GM21381 (cell line): ENCODE measurements at regions not wholly inside any gene's neighbourhood (a gene's known extent, or its start where the extent isn't known, plus 50 kb on each side); places are given as distances from the start of the nearest gene placed in this dataset.
"Not testable (repeated sequence)": the region's sequence is repeated elsewhere in the genome, so short reads cannot be mapped to it uniquely, and the experiment has no call there.

Experiments
- ATAC-seq: cut with Tn5 transposase; IDR thresholded peaks from one replicate; pipeline ENCODE4 v1.9.1; 2021; ENCODE audit warnings: mild to moderate bottlenecking, moderate library complexity; ENCODE audit not compliant: unreplicated experiment

DNA sequence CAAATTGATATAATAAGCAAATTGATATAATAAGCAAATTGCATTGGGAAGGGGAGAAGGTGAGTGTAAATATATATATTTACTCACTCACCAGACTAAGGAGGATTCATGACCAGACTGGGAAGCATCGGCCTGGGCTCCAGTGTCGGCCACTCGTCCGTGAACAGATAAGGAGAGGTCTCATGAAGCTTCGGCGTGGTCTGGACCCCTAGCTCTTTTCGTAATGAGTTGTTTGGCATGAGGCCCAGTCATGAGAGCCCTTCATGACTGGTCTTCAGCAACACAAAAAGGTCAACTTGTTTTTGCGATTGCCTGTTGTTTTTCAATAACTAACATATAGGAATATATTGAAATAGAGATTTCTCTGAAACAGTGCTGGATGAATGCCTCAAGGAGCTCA, 222.9 kb upstream of the KCNK2 start:
- no peak for ATAC-seq

DNA sequence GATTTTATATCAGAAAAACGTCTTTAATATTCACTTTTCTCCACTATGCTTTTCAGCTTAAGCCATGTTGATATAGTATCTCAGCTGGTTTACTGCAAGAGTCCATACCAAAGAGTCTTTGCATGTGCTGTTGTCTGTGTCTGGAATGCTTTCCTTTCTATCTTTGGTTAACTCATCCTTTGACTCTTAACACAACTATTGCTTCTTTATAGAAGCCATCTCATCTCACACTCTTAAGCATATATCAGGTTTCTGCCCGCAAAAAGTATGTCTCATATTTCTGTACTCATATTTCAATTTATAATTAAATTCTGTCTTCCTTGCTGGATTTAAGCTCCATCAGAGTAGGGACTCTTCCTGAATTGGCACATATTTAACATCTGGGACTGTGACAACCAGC, 220.9 kb upstream of the KCNK2 start:
- no peak for ATAC-seq

DNA sequence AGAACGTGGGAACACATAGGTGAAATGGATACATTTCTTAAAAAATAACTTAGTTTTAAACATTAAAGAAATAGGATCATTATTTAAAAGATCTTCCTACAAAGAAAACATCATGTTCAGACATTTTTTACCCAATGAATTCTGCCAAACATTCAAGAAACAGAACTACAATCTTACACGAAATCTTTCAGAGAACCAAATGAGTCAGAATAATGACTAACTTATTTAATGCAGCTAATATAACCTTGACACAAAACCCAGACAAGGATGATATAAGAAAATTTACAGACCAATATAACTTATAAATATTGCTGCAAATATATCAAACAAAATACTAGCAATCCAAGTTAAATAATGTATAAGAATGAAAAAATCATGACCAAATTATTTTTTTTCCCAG, 220.1 kb upstream of the KCNK2 start:
- ATAC-seq: no peak

DNA sequence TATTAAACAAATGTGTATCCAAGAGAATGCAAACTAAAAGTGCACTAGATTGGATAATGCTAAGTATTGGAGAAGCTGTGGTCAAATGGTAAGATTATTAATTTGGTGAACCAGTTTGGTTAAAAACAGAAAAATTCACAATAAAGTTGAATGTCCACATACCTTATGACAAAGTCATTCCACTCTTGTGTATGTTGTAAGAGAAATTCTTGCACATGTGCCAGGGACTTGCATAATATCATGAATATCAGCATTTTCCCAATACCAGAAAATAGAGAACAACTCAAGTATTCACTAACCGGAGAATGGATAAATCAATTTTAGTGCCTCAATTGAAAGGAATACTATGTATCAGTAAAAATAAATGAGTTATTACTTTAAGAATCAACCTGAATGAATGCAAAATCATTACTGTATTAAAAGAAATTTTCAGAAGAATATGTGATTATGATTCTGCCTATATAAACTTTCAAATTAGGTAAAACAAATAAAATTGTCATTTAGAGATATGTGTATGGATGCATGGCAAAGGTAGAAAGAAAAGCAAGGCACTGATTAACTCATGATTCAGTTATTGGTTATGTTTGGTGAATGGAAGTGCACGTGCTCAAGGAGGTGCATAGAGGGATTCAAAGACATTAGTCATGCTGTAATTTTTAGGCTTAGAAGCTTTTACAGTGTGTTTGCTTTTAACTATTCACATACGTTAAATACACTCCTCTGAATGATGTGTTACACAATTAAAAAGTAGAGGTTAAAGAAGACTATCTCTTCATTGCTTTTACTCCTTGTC, 217.4 kb upstream of the KCNK2 start:
- ATAC-seq: no peak

DNA sequence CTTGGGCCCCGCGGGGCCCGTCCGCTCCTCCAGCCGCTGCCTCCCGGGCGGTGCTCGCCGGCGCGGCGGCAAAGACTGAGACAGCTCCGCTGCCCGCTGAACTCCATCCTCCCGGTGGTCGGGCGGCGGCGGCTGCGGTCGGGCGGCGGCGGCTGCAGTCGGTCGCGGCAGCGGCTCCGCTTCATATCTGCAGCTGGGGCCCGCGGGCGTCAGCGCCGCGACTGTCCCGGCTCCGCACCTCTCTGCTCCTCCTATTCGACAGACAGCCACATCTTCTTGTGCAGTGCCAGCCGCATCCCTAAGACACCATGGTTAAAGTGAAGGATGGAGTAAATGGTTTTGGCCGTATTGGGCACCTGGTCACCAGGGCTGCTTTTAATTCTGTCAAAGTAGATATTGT, 212.1 kb upstream of the KCNK2 start:
- ATAC-seq: not testable (repeated sequence)

DNA sequence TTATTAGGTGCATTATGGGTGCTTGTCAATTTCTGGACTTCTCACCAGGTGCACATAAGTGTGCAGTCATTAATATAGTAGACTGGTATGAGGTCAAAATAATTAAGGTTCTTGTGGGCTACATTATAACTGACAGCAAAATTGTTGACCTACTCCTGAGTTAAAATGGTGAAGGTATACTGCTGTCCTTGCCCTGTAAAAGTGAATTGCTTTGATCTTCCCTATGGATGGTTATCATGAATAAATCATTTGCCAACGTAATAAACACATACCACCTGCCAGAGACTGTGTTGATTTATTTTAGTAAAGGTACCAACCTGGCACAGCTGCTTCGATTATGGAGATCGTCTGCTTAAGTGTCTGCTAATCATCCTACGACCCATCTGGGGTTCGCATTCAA, 201.6 kb upstream of the KCNK2 start:
- no peak for ATAC-seq

DNA sequence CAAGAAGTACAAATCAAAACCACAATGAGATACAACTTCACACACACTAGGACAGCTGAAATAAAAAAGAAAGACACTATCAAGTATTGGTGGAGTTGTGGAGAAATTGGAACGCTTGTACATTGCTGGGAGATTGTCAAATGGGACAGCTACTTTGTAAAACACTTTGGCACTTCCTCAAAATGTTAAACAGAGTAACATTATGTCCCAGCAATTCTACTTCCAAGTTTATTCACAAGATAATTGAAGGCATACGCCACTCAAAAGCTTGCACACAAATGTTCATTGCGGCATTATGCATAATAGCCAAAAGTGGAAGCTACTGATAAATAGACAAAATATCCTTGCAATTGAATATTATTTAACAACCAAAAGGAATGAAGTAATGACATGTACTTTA, 199.9 kb upstream of the KCNK2 start:
- ATAC-seq: no peak

DNA sequence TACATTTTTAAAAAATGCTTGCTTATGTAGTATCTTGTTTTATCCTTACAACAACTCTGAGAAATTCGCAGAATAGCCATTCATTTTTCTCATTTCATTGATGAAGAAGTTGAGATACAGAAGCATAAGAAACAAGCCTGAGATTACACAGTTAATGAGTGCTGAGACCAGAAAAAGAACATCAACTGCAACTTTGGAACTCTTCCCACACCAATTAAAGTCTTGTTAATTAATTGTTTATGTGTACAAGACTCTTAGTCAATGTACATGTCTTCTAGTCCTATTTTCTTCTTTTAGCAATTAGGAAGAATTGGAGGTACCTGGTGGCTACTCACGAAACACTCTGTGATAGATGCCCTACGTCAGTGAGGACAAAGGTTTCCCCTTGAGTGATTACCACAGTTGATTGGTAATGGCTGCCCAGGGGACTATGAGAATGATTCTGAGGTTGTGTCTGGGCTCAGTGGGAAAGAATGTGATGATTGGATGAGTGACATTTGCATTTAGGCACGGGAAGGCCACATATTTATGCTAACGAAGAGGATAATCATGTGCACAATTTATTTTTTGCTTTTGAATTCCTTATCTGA, 187.4 kb upstream of the KCNK2 start:
- ATAC-seq: no peak

DNA sequence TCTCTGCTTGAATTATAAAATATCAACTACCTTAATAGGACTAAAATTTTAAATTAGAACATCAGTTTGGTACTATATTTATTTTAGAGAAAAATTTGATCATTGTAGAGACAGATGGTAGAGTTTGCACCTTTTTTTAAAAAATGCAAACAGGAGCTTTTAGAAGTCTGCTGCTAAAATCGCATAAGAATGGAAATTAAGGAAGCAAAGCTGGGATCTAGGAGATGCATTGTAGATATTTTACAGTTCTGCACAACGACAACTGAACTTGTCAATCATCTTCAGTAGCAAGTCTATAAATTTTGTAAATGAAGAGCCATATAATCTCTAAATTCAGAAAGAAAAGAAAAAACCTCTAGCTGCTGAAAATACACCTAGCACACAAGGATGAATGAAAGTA, 185.6 kb upstream of the KCNK2 start:
- ATAC-seq: no peak

DNA sequence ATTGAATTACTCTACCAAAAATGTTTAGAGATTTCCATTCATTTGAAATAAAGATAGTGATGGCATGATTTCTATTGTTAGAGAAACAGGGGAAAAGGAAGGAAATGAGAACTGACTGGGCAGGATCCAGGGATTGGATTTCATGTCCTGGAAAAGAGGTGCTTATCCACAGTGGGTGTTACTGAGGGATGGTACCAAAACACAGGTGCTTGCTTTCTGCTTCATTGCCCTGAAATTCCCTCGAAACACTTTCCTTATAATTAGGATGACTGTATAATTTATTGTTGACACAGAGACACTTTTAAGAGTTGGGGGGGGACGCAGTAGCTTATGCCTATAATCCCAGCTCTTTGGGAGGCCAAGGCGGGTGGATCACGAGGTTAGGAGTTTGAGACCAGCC, 185.0 kb upstream of the KCNK2 start:
- ATAC-seq: no peak

DNA sequence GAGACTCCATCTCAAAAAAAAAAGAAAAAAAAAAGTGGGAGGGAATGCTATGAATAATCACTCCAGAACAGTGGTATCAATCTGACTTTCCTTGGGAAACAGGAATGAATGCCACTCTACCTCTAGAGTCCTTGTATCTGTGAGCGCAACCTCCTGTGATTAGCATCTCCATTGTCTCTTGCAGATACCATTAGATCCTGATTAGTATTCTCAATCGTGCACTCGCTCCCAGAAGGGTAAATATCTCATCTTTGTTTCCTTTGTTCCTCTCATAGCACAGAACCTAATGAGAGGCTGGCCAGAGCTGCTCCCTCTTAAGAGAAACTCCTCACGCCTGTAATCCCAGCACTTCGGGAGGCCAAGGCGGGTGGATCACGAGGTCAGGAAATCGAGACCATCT, 184.4 kb upstream of the KCNK2 start:
- ATAC-seq: no peak

DNA sequence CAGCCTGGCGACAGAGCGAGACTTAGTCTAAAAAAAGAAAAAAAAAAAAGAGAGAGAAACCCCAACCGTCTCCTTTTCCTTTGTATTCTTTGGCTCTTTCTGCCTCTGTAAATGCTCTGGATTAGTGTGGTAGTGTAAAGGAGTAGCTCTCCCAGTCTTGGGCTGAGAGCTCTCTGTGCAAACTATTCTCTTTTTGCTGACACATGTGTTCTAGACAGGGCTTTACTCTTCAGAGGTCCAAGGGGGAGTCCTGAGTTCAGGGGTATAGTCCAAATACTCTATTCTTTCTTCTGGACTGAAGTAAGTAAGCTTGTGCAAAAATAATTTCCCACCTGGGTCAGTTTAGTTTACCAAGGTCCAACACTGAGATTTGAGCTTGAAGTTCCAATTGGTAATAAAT, 183.8 kb upstream of the KCNK2 start:
- ATAC-seq: no peak

DNA sequence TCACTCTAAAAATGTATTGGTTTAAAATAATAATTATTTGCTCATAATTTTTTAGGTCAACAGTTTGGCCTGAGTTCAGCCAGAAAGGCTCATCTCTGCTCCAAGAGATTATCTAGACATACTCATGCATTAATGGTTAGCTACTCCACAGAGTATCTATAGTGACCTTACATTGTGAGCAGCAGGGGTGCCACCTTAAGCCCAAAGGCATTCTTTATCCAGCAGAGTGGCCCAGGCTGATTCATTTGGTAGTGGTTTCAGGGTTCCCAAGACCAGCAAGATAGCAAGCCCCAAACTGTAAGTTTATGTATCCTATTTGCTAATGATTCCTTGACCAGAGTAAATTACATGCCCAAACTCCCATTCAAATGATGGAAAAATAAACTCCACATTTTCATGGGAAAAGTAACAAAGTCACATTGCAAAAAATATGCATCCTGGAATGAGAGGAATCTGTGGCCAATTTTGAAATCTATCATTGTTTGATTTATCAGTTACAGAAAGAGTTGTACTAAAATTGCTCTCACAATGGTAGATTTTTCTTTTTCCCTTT, 182.6 kb upstream of the KCNK2 start:
- no peak for ATAC-seq

DNA sequence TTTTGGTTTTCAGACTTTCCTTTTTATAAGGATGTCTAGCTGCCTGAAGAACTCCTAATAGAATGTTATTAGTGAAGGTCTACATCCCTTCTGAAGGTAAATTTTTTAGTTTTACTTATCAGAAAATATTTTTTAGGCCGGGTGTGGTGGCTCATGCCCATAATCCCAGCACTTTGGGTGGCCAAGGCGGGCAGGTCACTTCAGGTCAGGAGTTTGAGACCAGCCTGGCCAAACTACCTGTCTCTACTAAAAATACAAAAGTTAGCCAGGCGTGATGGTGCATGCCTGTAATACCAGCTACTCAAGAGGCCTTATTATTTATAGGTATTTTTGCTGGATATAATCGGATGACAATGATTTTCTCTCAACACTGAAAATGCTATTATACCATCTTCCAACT, 181.9 kb upstream of the KCNK2 start:
- ATAC-seq: no peak

DNA sequence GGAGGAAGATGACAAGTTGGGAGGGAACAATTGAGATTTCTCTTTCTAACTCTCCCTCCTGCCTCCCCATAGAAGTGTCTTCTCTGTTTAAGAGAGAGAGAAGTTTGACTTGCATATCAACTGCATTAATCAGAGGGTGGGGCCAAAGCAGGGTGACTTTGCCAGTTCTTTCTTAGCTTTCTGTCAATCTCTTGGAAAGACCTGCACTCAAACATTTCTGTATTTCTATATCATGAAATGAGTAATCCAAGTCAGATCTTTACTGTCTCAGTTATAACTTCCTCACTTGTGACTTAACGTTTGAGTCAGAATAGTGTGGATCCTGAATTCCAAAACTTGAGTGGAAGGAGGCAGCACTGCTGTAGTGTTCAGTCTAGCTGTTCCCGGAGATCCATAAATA, 180.8 kb upstream of the KCNK2 start:
- no peak for ATAC-seq

DNA sequence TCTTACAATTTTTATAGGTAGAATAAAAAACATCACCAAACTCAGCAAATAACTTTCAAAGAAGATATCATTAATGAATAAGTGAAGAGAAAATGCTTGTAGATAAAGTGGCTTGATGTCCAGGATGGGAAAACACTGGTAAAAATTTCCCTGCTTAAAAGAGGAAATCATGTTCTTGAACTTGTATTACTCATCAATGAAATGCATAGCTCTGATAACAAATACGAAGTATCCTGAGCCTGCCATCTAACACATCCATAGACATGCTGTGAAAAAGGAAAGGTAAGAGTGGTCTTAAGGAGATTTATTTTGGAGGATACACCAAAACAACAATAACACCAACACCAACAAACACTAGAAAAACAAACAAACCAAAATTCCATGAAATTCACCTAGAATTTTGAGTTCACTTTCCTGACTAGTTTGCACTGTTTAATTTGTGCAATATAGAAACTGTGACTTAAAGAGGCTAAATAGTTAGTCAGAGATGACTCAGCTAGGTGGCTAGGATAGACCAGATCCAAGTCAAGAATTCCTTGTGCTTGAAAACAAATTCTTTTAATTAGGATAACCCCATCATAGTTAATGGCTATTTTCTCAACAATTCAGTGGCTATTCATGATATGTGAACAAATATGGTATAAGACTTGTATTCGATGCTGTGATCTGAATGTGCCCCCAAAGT, 179.8 kb upstream of the KCNK2 start:
- ATAC-seq: no peak

DNA sequence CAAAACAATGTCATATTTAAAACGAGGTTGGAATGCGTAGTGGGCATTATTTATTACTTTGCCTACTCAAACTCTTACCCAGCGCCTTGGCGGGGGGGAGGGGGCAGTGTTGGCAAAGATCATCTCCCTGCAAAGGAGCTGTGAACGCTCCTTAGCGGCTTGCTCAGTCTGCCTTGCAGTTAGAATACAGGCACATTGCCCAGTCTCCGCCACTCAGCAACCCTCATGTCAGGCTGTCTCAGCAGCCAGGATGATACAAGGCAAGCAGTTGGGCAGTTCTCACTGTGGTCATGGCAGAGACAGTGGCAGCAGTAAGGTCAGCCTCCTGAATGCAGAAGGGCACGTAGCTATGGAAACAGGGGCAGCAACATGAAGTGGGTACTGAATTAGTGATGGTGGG, 170.4 kb upstream of the KCNK2 start:
- ATAC-seq: no peak

DNA sequence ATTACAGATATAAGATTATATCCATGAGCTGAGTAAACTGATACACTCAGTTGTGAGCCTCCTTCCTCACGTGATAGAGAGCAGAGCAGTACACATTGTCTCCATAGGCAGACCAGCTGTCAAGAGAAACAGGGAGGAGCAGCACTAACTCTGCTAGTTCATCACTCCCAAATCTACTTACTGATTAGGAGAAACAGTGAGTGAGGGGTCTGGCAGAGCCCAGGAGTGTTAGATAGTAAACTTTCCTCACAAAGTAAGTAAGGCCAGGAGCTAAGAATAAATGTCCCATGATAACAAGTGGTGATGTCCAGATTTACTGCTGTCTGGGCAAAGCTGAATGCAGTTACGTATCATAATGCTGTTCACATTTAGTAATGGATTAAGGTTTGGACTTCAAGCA, 168.6 kb upstream of the KCNK2 start:
- ATAC-seq: no peak

DNA sequence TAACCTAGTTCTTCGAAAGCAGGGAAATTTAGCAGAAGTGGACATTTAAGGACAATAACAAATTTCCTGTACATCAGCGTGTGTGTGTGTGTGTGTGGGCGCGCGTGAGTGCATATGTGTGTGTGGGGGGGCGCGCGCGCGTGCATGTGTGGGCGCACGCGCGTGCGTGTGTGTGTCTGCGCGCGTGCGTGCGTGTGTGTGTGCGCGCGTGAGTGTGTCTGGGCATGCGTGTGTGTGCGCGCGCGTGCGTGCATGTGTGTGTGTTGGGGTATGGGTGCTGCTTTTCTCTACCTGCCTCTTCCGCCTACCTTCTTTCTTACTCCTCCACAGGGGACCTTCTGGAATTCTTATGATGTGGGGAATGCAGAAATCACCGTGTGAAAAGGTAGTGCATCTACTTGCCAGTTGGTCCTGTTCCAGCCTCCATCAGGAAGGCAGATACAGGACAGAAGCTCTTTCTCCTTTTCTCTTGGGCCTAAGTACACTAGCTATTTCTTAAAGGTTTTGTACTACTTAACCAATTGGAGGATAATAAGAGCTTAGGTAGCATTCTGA, 165.4 kb upstream of the KCNK2 start:
- ATAC-seq: no peak

DNA sequence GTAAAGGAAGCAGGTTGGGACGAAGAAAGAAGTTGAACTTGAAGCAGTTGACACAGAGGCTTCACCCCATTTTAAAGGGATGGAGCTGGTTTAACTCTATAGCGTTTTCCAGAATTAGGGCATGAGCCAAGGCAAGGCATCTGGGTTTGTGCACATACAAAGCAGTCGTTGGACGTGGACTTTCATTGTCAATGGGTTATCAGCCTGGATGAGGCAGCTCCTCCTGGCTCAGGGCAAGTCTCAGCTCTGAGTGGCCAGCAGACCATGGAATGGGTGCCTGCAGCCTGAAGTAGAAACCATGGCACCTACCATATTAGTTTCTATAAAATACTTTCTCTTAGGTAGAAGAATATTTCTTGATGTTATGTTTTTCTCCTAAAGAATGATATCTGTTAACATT, 163.8 kb upstream of the KCNK2 start:
- no peak for ATAC-seq

DNA sequence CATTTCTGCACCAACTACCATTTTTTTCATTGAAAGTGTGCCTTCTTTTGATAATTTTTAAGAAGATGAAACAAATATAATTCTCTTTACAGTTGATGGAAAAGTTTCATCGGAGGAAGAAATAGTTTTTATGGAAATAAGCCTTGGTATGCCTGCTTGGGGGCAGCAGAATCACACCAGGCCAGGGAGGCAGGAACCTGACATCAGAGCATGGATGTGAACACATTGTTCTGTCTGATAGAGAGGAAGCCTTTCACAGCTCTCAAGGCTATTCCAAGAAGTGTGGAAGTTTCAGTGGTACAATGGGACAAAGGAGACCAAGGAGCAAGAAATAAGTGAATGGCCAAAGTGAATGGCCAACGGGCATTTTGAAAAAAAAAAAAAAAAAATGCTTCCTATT, 162.2 kb upstream of the KCNK2 start:
- ATAC-seq: no peak
